ENCODE measurements at regions not wholly inside any gene's neighbourhood (a gene's known extent, or its start where the extent isn't known, plus 50 kb on each side); places are given as distances from the start of the nearest gene placed in this dataset.
"Not testable (repeated sequence)": the region's sequence is repeated elsewhere in the genome, so short reads cannot be mapped to it uniquely, and the experiment has no call there.

GRCh38 chr13:66200555-66200954, 1029.6 kb downstream of the PCDH9 start:
- TF ChIP-seq GATA1 (IDR thresholded peaks at IDR 0.05; ENCODE audit: low read depth, low read length), result no peak
- no peak for TF ChIP-seq POLR2A (IDR thresholded peaks at IDR 0.05; ENCODE audit: low read length)
- DNase-seq, result no peak

GRCh38 chr13:66195238-66195637, 1034.9 kb downstream of the PCDH9 start:
- DNase-seq, result no peak
- TF ChIP-seq POLR2A (IDR thresholded peaks at IDR 0.05; ENCODE audit: low read length), result no peak
- TF ChIP-seq GATA1 (IDR thresholded peaks at IDR 0.05; ENCODE audit: low read depth, low read length), result no peak

GRCh38 chr13:66189986-66190385, 1040.2 kb downstream of the PCDH9 start:
- no peak for DNase-seq
- TF ChIP-seq GATA1 (IDR thresholded peaks at IDR 0.05; ENCODE audit: low read depth, low read length), result no peak
- no peak for TF ChIP-seq POLR2A (IDR thresholded peaks at IDR 0.05; ENCODE audit: low read length)

- TF ChIP-seq POLR2A (IDR thresholded peaks at IDR 0.05; ENCODE audit: low read length) (no peak), GATA1 (IDR thresholded peaks at IDR 0.05; ENCODE audit: low read depth, low read length) (no peak)
- no peak for DNase-seq
Measured at GRCh38 chr13:66180836-66181235, 1049.3 kb downstream of the PCDH9 start.

- TF ChIP-seq GATA1 (IDR thresholded peaks at IDR 0.05; ENCODE audit: low read depth, low read length) (no peak), POLR2A (IDR thresholded peaks at IDR 0.05; ENCODE audit: low read length) (no peak)
Measured at GRCh38 chr13:66171920-66172319, 1058.2 kb downstream of the PCDH9 start.

GRCh38 chr13:66162470-66162869, 1067.7 kb downstream of the PCDH9 start:
- TF ChIP-seq GATA1 (IDR thresholded peaks at IDR 0.05; ENCODE audit: low read depth, low read length), result no peak
- no peak for TF ChIP-seq POLR2A (IDR thresholded peaks at IDR 0.05; ENCODE audit: low read length)
- no peak for DNase-seq

More at GRCh38 chr13:66171920-66172319, 1058.2 kb downstream of the PCDH9 start:
- DNase-seq, result no peak

GRCh38 chr13:66159511-66159910, 1070.6 kb downstream of the PCDH9 start:
- TF ChIP-seq POLR2A (IDR thresholded peaks at IDR 0.05; ENCODE audit: low read length), result no peak
- DNase-seq, result no peak

GRCh38 chr13:66154976-66155375, 1075.2 kb downstream of the PCDH9 start:
- DNase-seq, result no peak

GRCh38 chr13:66154354-66154753, 1075.8 kb downstream of the PCDH9 start:
- no peak for DNase-seq
- no peak for TF ChIP-seq POLR2A (IDR thresholded peaks at IDR 0.05; ENCODE audit: low read length)
- TF ChIP-seq GATA1 (IDR thresholded peaks at IDR 0.05; ENCODE audit: low read depth, low read length), result no peak

More at GRCh38 chr13:66154976-66155375, 1075.2 kb downstream of the PCDH9 start:
- no peak for TF ChIP-seq GATA1 (IDR thresholded peaks at IDR 0.05; ENCODE audit: low read depth, low read length)
- no peak for TF ChIP-seq POLR2A (IDR thresholded peaks at IDR 0.05; ENCODE audit: low read length)

- TF ChIP-seq POLR2A (IDR thresholded peaks at IDR 0.05; ENCODE audit: low read length) (no peak), GATA1 (IDR thresholded peaks at IDR 0.05; ENCODE audit: low read depth, low read length) (no peak)
- no peak for DNase-seq
Measured at GRCh38 chr13:66152596-66152995, 1077.5 kb downstream of the PCDH9 start.

- not testable (repeated sequence) for DNase-seq
Measured at GRCh38 chr13:66144357-66144756, 1085.8 kb downstream of the PCDH9 start.

GRCh38 chr13:66139701-66140100, 1090.4 kb downstream of the PCDH9 start:
- TF ChIP-seq GATA1 (IDR thresholded peaks at IDR 0.05; ENCODE audit: low read depth, low read length) (no peak), POLR2A (IDR thresholded peaks at IDR 0.05; ENCODE audit: low read length) (no peak)
- no peak for DNase-seq

- no peak for DNase-seq
- TF ChIP-seq GATA1 (IDR thresholded peaks at IDR 0.05; ENCODE audit: low read depth, low read length), result no peak
- no peak for TF ChIP-seq POLR2A (IDR thresholded peaks at IDR 0.05; ENCODE audit: low read length)
Measured at GRCh38 chr13:66139250-66139649, 1090.9 kb downstream of the PCDH9 start.

- TF ChIP-seq GATA1 (IDR thresholded peaks at IDR 0.05; ENCODE audit: low read depth, low read length) (no peak), POLR2A (IDR thresholded peaks at IDR 0.05; ENCODE audit: low read length) (no peak)
Measured at GRCh38 chr13:66138172-66138811, 1091.8 kb downstream of the PCDH9 start.

GRCh38 chr13:66137384-66137783, 1092.8 kb downstream of the PCDH9 start:
- TF ChIP-seq GATA1 (IDR thresholded peaks at IDR 0.05; ENCODE audit: low read depth, low read length) (no peak), POLR2A (IDR thresholded peaks at IDR 0.05; ENCODE audit: low read length) (no peak)
- no peak for DNase-seq

More at GRCh38 chr13:66138172-66138811, 1091.8 kb downstream of the PCDH9 start:
- DNase-seq, result no peak
